NCI-H2029 treated with DMSO at 0.1 percent for 48 hours (cell line): ENCODE measurements at regions not wholly inside any gene's neighbourhood (a gene's known extent, or its start where the extent isn't known, plus 50 kb on each side); places are given as distances from the start of the nearest gene placed in this dataset.

Source experiments
- DNase-seq: peaks from one replicate; lab custom pipeline; 2025; lab: John Stamatoyannopoulos, UW

DNA sequence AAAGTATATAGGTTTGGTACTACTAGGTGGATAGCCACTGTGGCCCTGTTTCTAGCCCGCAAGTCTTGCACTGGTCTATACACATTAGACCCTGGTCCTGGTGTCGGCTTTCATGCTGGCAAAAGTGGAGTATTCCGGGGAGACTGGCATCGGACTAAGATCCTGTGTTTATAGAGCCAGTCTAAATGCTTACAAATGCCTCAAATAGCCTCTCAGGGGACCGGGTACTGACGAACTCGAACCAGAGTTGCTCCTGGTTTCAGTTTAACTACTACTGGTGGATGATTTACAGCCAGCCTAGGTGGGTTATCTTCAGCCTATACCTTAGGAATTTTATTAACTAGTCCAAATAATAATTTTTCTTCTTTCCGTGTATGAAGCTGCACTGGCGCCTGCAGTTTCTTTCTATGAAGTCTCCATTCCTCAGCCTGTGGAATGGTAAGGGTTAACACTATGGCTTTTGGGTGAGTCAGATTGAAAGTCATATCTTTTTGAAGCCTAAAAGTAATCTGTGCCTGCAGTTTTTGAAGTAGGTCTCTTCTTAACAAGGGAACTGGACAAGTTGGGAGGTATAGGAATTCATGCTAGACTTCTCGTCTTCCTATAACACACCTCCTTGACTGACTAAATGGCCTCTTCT is 51.3 kb downstream of the OR10H4 start:
- no peak for DNase-seq

DNA sequence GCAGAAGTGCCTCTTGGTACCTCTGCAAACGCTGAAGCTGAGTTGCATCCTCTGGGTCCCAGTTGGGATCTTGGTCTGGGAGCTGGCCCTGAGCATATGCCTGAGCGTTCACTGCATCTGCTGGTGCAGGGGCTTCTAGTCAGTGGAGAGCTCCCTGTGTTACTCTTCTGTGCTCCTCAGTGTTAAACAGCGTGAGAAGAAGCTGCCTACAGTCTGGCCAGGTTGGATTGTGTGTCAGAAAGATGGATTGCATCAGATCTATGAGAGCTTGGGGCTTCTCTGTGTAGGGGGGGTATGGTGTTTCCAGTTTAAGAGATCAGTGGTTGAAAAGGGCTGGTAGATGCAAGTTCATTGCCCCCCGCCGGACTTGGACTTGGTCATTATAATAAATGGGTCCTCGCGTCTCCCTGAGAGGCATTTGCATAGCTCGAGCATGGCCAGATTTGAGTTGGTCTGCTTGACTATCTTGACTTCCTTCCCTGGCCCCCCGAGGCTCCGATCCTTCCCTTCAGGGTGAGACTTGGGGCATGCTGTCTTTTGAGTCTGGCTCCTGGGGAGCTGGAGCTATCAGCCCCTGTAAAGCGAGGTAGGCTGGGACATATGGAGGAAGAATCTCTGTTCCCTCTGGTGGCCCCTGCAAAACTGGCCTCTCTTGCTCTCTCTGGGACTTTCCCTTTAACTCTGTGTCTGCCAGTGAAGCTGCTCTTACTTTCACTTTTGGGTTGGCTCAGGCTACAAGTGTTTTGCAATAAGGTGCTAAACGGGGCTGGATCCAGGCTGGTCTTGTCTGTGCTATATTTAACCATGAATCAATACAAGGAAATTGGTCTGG is 52.9 kb downstream of the OR10H4 start:
- DNase-seq = peak; percentile 43

DNA sequence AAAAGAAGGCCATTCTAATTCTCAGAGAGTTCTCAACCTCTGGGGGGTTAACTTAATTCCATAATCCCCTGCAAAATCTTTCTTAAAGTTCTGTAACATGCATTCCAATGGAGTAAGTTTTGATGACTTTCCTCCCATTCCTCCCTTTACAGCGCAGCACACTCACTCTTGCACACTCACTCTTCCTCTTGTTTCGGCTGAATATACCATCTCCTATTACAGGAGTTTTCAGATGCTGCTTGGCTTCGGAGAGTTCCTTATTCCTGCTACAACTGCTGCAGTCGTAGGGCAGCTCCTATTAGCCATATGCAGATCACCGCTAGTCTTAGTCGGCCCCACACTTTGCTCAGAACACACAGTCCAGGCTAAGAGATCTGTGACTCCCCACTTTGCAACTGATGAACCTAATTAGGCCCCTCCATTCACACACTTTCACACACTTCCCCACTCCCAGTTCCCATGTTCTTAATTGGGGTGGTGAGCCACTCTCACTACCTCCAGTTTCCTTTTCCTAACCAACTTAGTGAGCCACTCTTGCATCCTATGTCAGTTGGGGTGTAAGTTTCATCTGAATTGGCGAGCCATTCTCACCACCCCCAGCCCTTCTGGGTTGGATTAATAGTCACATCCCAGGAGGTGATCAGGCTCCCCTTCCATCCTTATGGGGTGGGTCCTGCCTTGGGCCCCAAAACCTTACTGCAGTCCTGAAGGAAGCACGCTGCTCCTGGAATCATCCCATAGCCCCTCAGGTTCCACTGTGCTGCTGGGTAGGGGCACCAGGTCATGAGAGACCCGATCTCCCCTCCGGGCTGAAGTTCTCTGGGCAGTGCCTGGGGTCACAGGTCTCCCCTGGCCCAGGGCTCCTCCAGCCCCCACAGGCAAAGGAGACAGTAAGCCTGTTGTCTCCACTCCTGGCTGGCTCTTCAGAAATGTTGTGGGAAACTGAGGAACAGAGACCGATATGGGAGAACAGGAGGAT is 53.9 kb downstream of the OR10H4 start:
- no peak for DNase-seq

DNA sequence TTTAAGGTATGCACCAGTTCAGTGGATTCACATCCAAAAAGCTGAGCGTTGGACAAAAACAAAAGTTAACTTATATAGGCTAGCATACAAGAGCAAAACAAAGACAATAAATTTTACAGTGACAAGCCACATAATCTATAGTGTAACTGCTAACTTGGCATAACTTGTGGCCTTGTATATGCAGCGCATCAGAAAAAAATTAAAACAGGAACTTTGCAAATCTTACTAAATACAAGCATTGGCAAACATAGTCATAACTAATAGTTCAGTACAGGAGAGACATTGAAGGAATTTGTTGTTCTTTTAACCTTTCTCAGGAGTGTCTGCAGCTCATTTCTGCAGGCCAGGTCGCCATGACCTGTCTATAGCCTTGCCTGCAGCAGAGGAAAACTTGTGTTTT is 54.6 kb downstream of the OR10H4 start:
- DNase-seq = no peak

- DNase-seq = no peak
Observed at GRCh38 chr19:16005925-16006324, 57.1 kb downstream of the OR10H4 start.

DNA sequence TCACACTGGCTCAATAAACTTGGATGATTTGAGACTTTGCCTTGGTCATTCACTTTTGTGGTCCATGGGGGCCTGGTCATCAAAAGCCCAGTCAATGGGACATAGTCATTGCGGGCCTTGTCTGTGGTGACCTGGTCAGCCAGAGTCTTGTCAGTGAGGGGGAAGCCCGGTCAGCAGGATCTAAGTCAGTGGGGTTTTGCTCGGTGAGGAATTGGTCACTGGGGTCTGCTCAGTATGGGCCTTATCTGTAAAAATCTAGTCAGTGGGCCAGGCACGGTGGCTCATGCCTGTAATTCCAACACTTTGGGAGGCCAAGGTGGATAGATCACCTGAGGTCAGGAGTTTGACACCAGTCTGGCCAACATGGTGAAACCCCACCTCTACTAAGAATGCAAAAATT is 63.7 kb upstream of the TPM4 start:
- DNase-seq = no peak

DNA sequence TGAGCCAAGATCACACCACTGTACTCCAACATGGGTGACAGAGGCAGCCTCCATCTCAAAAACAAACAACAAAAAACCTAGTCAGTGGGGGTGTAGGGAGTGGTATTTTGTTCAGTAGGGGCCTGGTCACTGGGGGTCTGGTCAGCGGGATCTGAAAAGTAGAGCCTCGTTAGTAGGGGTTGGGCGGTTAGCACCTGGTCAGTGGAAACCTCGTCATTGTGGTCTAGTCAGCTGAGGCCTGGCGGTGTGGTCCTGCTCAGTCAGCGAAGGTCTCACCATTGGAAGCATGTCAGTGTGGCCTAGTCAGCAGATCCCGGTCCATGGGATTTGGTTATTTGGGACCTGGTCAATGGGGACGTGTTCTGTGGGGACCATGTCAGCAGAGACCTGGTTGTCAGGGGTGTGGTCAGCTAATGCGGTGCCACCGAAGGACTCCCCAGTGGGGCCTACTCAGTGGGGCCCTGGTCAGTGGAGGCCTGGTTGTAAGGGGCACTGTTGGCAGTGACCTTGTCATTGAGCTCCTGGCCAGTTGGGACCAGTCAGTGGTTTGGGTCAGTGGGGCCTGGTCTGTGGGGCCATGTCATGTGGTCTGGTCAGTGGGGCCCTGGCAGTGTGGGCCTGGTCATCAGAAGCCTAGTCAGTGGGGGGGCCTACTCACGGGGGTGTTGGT is 63.0 kb upstream of the TPM4 start:
- no peak for DNase-seq

DNA sequence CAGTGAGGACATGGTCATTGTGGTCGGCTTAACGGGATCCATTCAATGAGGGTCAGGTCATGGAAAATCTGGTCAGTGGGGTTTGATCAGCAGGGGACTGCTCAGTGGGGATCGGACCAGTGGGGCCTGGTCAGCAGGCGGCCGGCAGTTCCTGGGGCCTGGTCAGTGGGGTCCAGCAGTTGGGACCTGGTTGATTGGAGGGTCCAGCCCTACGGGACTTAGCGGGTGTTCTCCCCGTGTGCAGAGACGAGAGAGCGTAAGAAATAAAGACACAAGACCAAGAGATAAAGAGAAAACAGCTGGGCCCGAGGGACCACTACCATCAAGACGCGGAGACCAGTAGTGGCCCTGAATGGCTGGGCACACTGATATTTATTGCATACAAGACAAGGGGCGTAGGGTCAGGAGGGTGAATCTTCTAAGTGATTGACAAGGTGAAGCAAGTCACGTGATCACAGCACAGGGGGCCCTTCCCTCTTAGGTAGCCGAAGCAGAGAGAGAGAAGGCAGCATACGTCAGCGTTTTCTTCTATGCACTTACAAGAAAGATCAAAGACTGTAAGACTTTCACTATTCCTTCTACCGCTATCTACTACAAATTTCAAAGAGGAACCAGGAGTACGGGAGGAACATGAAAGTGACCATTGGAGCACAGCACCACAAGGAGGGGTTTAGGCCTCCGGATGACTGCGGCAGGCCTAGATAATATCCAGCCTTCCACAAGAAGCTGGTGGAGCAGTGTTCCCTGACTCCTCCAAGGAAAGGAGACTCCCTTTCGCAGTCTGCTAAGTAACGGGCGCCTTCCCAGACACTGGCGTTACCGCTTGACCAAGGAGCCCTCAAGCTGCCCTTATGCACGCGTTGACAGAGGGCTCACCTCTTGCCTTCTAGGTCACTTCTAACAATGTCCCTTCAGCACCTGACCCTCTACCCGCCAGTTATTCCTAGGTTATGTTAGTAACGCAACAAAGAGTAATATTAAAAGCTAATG is 62.1 kb upstream of the TPM4 start:
- DNase-seq = no peak

DNA sequence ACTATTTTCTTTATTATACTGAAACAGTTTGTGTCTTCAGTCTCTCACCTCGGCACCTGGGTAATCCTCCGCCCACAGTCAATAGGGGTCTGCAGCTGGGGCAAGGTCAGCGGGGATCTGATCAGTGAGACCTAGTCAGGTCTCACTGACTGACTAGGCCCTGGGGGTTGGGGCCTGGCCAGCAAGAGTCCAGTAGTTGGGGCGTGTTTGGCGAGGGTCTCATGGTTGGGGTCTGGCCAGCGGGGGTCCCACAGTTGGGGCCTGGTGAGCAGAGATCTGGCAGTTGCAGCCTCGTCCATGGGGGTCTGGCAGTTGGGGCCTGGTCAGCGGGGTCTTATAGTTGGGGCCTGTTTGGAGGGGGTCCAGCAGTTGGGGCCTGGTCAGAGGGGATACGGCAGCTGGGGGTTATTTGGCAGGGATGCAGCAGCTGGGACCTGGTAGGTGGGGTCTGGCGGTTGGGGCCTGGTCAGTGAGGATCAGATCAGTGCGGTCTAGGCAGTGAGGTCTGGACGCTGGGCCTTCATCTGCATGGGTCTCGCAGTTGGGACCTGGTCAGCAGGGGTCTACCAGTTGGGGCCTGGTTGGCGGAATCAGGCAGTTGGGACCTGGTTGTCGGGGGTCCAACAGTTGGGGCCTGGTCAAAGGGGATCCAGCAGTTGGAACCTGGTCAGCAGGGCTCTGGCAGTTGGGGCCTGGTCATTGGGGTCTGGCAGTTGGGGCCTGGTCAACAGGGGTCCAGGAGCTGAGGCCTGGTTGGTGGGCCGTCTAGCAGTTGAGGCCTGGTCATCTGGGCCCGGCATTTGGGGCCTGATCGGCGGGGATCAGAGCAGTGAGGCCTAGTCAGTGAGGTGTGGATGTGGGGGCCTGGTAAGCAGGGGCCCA is 61.1 kb upstream of the TPM4 start:
- DNase-seq = no peak

- no peak for DNase-seq
Observed at GRCh38 chr19:16015805-16016173, 60.5 kb upstream of the TPM4 start.

DNA sequence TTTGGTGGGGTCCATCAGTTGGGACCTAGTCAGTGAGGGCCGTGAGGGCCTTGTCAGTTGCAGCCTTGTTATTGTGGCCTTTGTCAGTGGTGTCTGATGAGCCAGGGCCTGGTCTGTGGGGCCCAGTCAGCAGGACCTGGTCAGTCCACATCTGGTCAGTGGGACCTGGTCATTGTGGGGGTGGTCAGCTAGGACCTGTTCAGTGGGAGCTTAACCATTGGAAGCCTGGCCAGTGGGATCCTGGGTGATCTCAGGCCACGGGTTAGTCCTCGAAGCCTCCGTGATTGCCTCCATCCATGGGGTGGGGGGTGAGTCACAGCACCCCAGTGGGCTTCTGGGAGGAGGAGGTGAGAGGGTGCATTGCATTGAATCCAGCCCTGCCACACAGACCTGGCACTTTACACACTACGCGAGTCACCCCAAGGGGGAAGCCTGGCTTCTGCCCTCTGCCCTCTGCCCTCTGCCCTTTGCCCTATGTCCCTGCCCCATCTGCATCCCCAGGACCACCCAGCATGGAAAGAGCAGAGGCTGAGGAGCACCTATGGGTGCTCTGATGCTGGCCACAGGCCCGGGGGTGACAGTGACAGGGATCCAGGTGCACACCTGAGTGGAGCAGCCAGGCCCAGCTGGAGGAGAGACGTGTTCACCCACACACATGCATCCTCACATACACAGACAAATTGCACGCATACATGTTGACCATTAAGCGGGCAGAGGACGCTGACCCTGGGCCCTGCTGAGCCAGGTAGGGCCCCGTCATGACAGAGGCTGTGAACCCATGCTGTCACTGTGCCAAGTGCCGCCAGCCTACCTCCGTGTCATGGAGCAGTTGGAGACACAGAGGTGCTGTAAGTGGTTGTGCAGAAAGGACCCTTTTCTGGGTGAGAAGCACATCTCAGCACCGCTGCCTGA is 59.8 kb upstream of the TPM4 start:
- DNase-seq = no peak

- no peak for DNase-seq
Observed at GRCh38 chr19:16017138-16017490, 59.2 kb upstream of the TPM4 start.

DNA sequence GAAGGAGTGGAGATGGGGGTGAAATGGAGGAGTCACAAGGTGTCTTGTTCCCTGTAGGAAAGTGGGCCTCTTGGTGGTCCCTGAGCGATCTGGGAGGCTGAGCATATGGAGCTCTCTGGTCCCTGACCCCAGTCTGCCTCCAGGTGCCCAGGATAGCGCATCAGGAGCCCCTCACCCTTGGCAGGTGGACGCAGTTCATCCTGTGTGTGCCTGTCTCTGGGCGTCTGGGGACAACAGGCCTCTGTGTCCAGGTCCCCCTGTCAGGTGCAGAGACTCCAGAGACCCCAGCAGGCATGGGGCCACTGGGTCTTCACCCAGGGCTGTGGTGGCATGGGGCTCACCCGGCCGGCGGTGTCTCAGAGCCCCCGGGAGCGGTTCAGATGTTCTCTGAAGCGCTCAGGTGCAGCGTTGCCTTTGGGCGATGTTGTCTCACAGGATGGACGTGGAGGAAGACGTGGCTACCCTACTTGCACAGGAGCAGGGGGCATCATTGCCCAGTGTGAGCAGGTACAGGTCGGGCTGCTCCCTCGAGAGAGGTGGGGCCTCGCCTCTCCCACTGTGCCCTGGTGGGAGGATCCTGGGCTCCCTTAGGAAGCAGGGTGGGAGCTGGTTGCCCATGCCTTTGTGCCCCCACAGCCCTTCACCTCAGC is 58.1 kb upstream of the TPM4 start:
- no peak for DNase-seq

- DNase-seq = no peak
Observed at GRCh38 chr19:16018801-16019551, 57.3 kb upstream of the TPM4 start.

GRCh38 chr19:16019691-16020448 is 56.4 kb upstream of the TPM4 start:
- DNase-seq = no peak

GRCh38 chr19:16021796-16022195 is 54.5 kb upstream of the TPM4 start:
- DNase-seq = no peak

GRCh38 chr19:16022251-16022650 is 54.0 kb upstream of the TPM4 start:
- no peak for DNase-seq
